ENCODE measurements at regions not wholly inside any gene's neighbourhood (a gene's known extent, or its start where the extent isn't known, plus 50 kb on each side); places are given as distances from the start of the nearest gene placed in this dataset.

DNA sequence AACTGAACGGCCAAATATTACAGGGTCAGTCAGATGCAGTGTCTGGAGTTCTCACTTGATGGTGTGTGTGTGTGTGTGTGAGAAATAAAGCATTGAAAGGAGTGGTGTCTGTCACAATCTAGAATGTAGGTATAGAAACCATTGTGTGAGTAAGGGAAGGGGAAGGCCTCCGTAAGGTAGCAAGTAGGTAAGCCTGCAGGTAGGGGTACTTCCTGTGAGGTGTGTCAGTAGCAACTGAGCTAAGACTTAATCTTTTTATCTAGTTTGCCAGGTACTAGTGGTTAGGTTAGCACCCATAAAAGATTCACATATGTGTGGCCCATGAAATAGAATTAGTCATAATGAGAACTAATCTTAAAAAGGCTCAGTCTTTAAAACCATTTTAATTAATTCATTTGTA, 1517.8 kb downstream of the SI start:
- TF ChIP-seq, protein P1, sequence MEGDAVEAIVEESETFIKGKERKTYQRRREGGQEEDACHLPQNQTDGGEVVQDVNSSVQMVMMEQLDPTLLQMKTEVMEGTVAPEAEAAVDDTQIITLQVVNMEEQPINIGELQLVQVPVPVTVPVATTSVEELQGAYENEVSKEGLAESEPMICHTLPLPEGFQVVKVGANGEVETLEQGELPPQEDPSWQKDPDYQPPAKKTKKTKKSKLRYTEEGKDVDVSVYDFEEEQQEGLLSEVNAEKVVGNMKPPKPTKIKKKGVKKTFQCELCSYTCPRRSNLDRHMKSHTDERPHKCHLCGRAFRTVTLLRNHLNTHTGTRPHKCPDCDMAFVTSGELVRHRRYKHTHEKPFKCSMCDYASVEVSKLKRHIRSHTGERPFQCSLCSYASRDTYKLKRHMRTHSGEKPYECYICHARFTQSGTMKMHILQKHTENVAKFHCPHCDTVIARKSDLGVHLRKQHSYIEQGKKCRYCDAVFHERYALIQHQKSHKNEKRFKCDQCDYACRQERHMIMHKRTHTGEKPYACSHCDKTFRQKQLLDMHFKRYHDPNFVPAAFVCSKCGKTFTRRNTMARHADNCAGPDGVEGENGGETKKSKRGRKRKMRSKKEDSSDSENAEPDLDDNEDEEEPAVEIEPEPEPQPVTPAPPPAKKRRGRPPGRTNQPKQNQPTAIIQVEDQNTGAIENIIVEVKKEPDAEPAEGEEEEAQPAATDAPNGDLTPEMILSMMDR (IDR thresholded peaks at IDR 0.05) = no peak
- TF ChIP-seq EZH2 (IDR thresholded peaks at IDR 0.05; ENCODE audit: borderline replicate concordance, insufficient read depth, low read depth, low read length, poor library complexity, severe bottlenecking) = no peak

Data from B cell (primary cell).